Stimulated activated CD4-positive, alpha-beta T cell treated with anti-CD3 and anti-CD28 coated beads, Interleukin-2, amount 100 ng/mL, for 48 hours (primary cell): ENCODE measurements at regions not wholly inside any gene's neighbourhood (a gene's known extent, or its start where the extent isn't known, plus 50 kb on each side); places are given as distances from the start of the nearest gene placed in this dataset.
"Not testable (repeated sequence)": the region's sequence is repeated elsewhere in the genome, so short reads cannot be mapped to it uniquely, and the experiment has no call there.

Experiments
- DNase-seq, 2 donors: peaks; one replicate each; pipeline ENCODE4 v3.0.0-alpha.2; 2020

DNA sequence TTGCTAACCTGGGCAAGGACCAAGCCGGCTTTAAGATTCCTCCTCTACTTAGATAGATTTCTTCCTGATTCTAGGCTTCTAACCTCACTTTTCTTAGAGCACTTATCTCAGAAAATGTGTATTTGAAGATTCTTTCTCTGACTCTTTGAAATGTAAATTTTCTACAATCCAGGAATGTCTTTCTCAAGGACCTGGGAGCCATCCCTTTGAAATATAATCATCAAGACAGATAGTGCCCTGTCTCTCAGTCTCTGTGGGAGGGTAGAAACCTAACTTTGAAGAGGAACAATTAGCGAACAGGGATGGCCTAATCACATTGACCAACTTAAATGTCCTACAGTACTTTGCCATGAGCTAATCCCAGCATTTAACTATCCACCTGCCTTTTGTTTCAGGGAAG, 1646.0 kb downstream of the PCDH9 start:
- no peak for DNase-seq

GRCh38 chr13:65582160-65582559, 1648.0 kb downstream of the PCDH9 start:
- DNase-seq: no peak

- not testable (repeated sequence) for DNase-seq
Measured at GRCh38 chr13:65564561-65564960, 1665.6 kb downstream of the PCDH9 start.

- DNase-seq: no peak
Measured at GRCh38 chr13:65562305-65562704, 1667.8 kb downstream of the PCDH9 start.

- DNase-seq: no peak
Measured at GRCh38 chr13:65560936-65561335, 1669.2 kb downstream of the PCDH9 start.

DNA sequence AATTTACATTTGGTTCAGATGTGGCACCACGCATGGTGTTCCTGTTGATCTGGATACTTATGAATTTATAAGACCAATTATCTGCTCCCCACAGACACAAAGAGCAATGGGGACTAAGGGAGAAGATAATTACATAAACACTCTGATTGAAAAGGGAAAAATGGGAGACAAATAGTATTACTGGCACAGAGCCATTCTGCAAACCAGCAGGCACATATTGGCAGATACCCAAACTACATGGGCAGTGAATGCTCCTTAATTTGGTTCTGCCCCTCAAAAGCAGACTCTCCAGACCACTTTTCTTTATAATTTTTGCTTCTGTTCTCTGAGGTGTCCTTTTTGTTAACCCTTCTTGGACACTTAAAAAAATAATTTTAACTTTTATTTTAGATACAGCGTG, 1674.2 kb downstream of the PCDH9 start:
- DNase-seq: no peak

DNA sequence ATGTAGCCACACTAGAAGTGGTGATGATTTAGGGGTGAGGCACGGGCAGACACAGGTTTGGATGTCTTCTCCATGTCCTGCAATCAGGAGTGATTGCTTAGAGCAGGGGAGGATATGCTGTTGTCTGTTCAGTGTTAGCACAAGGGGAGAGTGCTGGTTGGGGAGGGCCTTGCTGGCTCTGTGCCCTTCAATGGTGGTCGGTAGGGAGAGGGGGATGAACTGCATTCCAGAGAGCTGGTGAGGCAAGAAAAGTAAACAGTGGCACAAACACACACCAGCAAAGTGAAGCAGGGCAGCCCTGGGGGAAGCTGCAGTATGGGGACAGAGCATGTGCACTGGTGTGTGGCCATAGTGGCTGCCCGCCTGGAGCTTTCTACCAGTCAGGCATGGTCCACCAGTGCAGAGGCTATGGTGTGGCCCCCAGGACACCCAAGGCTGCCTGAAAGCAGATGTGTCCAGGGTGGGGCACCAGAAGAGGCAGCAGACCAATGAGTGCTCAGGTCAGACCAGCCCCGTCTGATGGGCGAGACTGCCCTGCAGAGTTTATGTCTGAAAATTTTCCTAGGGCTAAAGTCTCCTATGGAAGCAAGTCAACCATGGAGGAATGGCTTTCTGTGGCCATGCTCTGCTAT, 1676.9 kb downstream of the PCDH9 start:
- no peak for DNase-seq

DNA sequence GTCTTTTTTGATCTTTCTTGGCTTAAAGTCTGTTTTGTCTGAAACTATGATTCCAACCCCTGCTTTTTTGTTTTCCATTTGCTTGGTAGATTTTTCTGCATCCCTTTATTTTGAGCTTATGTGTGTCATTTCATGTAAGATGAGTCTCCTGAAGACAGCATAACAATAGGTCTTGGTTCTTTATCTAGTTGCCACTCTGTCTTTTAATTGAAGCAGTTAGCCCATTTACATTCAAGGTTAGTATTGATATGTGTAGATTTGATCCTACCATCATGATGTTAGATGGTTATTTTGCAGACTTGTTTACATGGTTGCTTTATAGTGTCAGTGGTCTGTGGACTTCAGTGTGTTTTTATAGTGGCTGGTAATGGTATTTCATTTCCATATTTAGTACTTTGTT, 1678.9 kb downstream of the PCDH9 start:
- no peak for DNase-seq

GRCh38 chr13:65540175-65540574, 1690.0 kb downstream of the PCDH9 start:
- DNase-seq: no peak

- no peak for DNase-seq
Measured at GRCh38 chr13:65535370-65535769, 1694.8 kb downstream of the PCDH9 start.

DNA sequence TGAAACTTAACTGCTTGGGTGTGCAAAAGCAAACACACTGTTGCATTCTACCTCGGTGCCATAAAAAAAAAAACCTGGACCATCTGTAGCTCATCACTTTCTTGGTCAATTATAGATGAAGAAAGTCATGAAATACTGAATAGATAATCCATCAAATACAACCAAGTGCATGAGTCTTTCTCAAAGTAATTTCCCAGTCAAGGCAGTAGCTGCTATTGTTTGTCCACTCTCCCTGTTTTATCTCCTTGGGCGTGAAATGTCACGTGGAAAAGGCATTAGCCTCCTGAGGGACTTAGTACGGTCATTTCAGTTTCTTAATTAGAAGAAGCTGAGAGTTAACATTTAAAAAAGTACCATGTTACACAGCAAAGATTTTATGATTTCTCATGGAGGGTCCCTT, 1697.9 kb downstream of the PCDH9 start:
- no peak for DNase-seq

DNA sequence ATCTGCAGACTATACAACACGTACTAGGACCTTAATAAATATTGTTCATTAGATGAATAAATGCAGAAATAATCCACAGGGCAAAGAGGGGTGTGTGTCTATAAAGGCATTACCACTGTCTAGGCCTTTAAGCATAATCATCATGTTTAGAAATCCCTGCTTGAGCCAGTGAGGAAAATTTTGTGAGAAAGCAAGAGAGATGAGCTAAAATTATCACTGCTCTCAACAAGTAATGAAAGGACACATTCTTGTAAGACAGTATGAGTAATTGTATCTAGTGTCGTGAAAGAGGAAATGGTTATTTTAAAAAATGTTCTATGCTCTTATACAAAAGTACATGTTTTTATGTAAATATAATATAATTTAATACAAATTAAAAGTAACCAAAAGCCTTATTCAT, 1699.4 kb downstream of the PCDH9 start:
- no peak for DNase-seq

DNA sequence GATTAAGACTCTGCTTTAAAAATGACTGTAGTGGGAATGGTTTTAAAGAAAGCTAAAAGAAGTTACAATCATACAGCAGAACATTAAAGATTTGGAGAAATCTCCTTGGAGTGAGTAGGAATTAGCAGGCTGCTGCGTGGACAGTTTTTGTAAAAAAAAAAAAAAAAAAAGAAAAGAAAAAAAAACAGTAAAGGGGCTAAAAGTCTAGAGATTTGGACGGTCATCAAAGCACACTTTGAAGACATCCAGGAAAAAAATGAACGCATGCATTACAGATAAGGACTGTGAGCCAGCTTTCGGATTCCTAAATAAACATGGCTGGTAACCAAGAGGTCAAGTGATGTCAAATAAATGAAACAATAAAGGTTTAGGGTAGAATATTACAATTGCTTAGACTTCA, 1700.6 kb downstream of the PCDH9 start:
- DNase-seq: no peak

GRCh38 chr13:65508745-65509144, 1721.4 kb downstream of the PCDH9 start:
- DNase-seq: no peak

DNA sequence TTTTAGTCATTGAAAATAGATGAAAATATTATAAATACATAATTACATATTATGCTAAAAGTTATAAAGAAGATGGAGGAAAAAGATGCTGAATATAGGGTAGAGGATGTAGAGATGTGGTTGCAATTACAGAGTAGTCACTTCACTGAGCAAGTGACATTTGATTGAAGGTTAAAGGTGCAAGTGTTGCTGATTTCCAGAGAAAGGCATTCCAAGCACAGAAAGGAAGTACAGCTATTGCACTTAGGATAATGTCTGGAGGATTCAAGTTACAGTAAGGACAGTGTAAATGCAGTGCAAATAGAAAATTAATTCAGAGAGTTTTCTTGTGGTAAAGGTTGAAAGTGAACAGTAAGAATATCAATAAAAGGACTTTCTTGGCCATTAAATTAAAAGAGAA, 1721.8 kb downstream of the PCDH9 start:
- no peak for DNase-seq

- no peak for DNase-seq
Measured at GRCh38 chr13:65505941-65506340, 1724.2 kb downstream of the PCDH9 start.

- DNase-seq: no peak
Measured at GRCh38 chr13:65504213-65504612, 1725.9 kb downstream of the PCDH9 start.

GRCh38 chr13:65500481-65500880, 1729.7 kb downstream of the PCDH9 start:
- DNase-seq: no peak

- no peak for DNase-seq
Measured at GRCh38 chr13:65499256-65499655, 1730.9 kb downstream of the PCDH9 start.

- no peak for DNase-seq
Measured at GRCh38 chr13:65497265-65497664, 1732.9 kb downstream of the PCDH9 start.

GRCh38 chr13:65490725-65491124, 1739.4 kb downstream of the PCDH9 start:
- DNase-seq: not testable (repeated sequence)

DNA sequence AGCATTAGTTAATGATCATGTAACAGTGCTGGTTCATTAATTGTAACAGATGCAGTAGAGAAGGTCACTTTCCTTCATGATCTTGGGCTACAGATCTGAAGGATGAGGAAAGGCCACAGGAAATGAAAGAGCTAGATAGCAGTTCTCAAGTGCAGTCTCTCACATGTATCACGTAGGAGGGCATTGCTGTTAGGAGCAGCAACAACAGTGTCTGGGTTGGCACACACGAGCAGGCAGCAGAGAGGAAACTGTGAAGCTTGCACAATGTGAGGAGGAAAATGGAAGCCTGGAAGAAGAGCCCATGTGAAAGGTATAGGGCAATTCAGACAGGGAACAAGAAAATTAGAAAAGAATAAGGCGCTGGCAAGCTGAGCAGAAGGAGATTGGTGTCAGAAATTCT, 1741.5 kb downstream of the PCDH9 start:
- DNase-seq: no peak

DNA sequence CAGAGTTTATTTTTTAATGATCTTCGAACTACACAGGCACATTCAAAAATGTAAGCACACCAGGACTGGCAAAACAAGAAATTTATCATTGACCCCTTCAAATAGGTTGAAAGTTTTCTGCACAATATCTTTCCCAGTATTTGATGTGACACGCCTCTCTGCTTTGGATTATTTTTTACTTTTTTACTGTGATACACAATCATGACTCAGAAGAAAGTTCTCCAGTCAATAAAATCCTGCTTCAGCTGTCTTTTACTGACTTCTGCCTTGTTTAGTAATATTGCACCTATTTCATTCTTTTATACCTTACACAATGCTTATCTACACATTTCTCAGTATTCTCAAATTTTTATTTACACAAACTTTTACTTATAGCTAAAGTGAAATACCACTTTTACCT, 1750.4 kb downstream of the PCDH9 start:
- no peak for DNase-seq

GRCh38 chr13:65473196-65473595, 1756.9 kb downstream of the PCDH9 start:
- DNase-seq: no peak

- no peak for DNase-seq
Measured at GRCh38 chr13:65472336-65472735, 1757.8 kb downstream of the PCDH9 start.

- DNase-seq: no peak
Measured at GRCh38 chr13:65470781-65471180, 1759.4 kb downstream of the PCDH9 start.
